ENCODE measurements at regions not wholly inside any gene's neighbourhood (a gene's known extent, or its start where the extent isn't known, plus 50 kb on each side); places are given as distances from the start of the nearest gene placed in this dataset.

GRCh38 chr6:93731306-93731705 lies 311.9 kb upstream of the EPHA7 start:
- TF ChIP-seq CTCF (IDR thresholded peaks at IDR 0.05 in 4 of 5, conservative IDR thresholded peaks at IDR 0.05 in 1 of 5) (no peak), POLR2A (IDR thresholded peaks at IDR 0.05) (no peak)
- Histone ChIP-seq H3K9me3 (no peaks in the 10 kb centered on the region), H3K27ac (no peak overlapping the region), H3K36me3 (no peaks in the 10 kb centered on the region), H3K27me3 (no peaks in the 10 kb centered on the region), H3K4me3 (no peak overlapping the region), H3K4me1 (no peaks in the 10 kb centered on the region)
- in situ Hi-C loops (cut with MboI; ENCODE audit: low sequenced_read_pairs in 4 of 4) (no loop called here), intact Hi-C loops (cut with DNase I; ENCODE audit: low total_unique reads) (no loop called here)
- DNase-seq (no peak), ATAC-seq (no peak)

DNA sequence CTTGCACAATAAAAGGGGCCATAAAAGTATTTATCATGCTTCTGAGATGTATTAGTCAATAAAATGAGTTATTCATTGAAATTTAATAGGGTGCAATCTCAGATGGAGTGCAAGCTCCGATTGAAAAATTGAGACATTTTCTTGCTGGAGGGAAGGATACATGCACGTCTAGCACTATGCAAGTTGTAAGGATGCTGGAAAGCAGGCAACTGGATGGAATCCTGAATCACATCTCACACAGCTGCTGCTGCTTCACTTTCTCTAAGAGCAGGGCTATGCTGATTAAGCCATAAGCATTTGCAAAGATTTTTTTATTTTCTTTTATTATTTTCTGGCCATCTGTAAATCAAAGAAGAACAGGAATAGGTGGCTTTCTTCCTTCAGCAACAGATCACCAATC lies 308.8 kb upstream of the EPHA7 start:
- Histone ChIP-seq H3K9me3 (no peaks in the 10 kb centered on the region), H3K4me1 (no peaks in the 10 kb centered on the region), H3K36me3 (no peaks in the 10 kb centered on the region), H3K4me3 (no peak overlapping the region), H3K27ac (no peak overlapping the region), H3K27me3 (no peaks in the 10 kb centered on the region)
- intact Hi-C loops (cut with DNase I; ENCODE audit: low total_unique reads) (no loop called here), in situ Hi-C loops (cut with MboI; ENCODE audit: low sequenced_read_pairs in 4 of 4) (no loop called here)
- no peak for TF ChIP-seq POLR2A (IDR thresholded peaks at IDR 0.05)
- TF ChIP-seq CTCF (IDR thresholded peaks at IDR 0.05 in 4 of 5, conservative IDR thresholded peaks at IDR 0.05 in 1 of 5), result no peak
- ATAC-seq, result no peak
- no peak for DNase-seq

DNA sequence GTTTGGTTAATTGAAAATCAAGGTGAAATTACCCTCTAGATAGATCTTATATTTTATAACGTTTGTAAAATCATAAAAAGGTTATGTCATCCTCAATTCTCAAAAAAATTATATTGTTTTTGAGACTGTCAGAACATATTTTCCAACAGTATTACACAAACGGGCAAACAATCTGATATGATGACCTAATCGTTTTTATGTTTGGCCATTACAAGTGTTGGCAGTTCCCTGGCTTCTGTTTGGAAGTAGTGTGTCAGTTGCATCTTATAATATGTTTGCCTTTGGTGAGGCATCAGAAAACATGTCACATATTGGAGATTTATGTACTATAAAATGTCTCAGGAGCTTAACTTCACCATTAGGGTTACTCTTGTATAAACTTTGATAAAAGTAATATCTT lies 308.1 kb upstream of the EPHA7 start:
- Histone ChIP-seq H3K4me3 (no peak overlapping the region), H3K36me3 (no peaks in the 10 kb centered on the region), H3K27ac (no peak overlapping the region), H3K4me1 (no peaks in the 10 kb centered on the region), H3K9me3 (no peaks in the 10 kb centered on the region), H3K27me3 (no peaks in the 10 kb centered on the region)
- in situ Hi-C loops (cut with MboI; ENCODE audit: low sequenced_read_pairs in 4 of 4), result no loop called here
- no peak for TF ChIP-seq POLR2A (IDR thresholded peaks at IDR 0.05)
- no peak for TF ChIP-seq CTCF (IDR thresholded peaks at IDR 0.05 in 4 of 5, conservative IDR thresholded peaks at IDR 0.05 in 1 of 5)
- ATAC-seq (no peak), DNase-seq (no peak)
- intact Hi-C loops (cut with DNase I; ENCODE audit: low total_unique reads), result no loop called here

DNA sequence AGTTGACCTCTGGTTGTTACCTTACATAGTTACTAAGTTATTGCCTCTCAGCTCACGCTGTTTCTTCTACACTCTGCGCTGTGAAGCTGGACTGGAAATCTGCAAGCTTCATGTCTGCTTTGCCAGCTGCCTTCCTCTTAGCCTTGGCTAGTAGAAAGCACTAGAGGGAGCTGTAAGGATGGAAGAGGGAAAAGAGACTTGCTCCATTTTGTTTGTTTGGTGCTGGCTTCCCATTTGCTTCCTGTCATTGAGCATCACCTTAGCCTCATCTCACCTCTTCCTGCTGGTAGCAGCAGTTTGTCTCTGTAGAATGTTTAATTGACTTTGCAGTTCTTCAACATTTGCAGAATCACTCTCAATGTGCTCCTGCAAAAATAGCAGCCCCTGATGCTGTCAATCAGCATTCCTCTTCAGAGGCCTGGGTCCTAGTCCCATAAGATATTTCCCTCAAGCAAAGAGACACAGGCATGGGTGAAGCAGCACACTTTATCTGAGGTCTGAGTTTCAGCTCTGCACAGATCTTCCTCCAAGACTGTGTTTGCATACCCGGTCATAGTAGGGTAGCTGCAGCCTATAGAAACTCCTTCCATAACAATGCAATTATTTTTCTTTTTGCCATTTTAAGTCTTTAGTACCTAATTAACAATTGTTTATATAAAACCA lies 302.2 kb upstream of the EPHA7 start:
- no peak for TF ChIP-seq CTCF (IDR thresholded peaks at IDR 0.05 in 4 of 5, conservative IDR thresholded peaks at IDR 0.05 in 1 of 5)
- no peak for TF ChIP-seq POLR2A (IDR thresholded peaks at IDR 0.05)
- Histone ChIP-seq H3K9me3 (no peaks in the 10 kb centered on the region), H3K27me3 (no peaks in the 10 kb centered on the region), H3K4me1 (no peaks in the 10 kb centered on the region), H3K36me3 (no peaks in the 10 kb centered on the region), H3K27ac (no peak overlapping the region), H3K4me3 (no peak overlapping the region)
- ATAC-seq (no peak), DNase-seq (no peak)
- intact Hi-C loops (cut with DNase I; ENCODE audit: low total_unique reads), result no loop called here
- in situ Hi-C loops (cut with MboI; ENCODE audit: low sequenced_read_pairs in 4 of 4), result no loop called here

- Histone ChIP-seq H3K4me3 (no peak overlapping the region), H3K4me1 (no peaks in the 10 kb centered on the region), H3K9me3 (peaks cover 0 to 8% (median 0%) of the 10 kb centered on the region in 3 donors), H3K36me3 (no peaks in the 10 kb centered on the region), H3K27ac (no peak overlapping the region), H3K27me3 (no peaks in the 10 kb centered on the region)
- DNase-seq, result no peak
- intact Hi-C loops (cut with DNase I; ENCODE audit: low total_unique reads) (no loop called here), in situ Hi-C loops (cut with MboI; ENCODE audit: low sequenced_read_pairs in 4 of 4) (no loop called here)
- TF ChIP-seq CTCF (IDR thresholded peaks at IDR 0.05 in 4 of 5, conservative IDR thresholded peaks at IDR 0.05 in 1 of 5), result no peak
- TF ChIP-seq POLR2A (IDR thresholded peaks at IDR 0.05), result no peak
- ATAC-seq, result no peak
Observed at GRCh38 chr6:93713974-93714373, 294.6 kb upstream of the EPHA7 start.

Measured in gastrocnemius medialis (tissue), 4 donors.